HepG2 (cell line): ENCODE measurements at regions not wholly inside any gene's neighbourhood (a gene's known extent, or its start where the extent isn't known, plus 50 kb on each side); places are given as distances from the start of the nearest gene placed in this dataset.

Source experiments
- ATAC-seq: fragments of 200-7000 bp; cut with Tn5 transposase; 3 replicates; pipeline ENCODE4 v1.9.1; 2020; ENCODE audit warnings: mild to moderate bottlenecking, moderate library complexity
- BruUV-seq: library from RNA; stranded (reverse); fragments of 400-500 nt; replicated peaks from 2 replicates; lab custom pipeline; 2021; lab: Mats Ljungman, UMichigan
- CTCF ChIA-PET: fragments of 300-600 bp; formaldehyde crosslinking; extraction: SDS; loops from one replicate; lab custom pipeline; 2021; ENCODE audit warnings: low total read pairs, inconsistent platforms, low intra/inter-chr PET ratio; lab: Yijun Ruan, JAX
- POLR2A ChIA-PET: fragments of 350-600 bp; sonication (Branson Sonifier 250); formaldehyde crosslinking; loops from one replicate; lab custom pipeline; 2020; ENCODE audit warnings: antibody characterized with exemption, inconsistent platforms; lab: Yijun Ruan, JAX
- DNase-seq: peaks from one replicate; pipeline ENCODE4 v3.0.0-alpha.2; 2015; ENCODE audit warnings: low spot score
- FAIRE-seq: peaks from 3 replicates; lab custom pipeline; 2011; peaks lifted over from hg19 to GRCh38; lab: Jason Lieb, UNC
- H2AFZ ChIP-seq: one replicate; pipeline ENCODE4 v1.6.1; 2011; ENCODE audit warnings: low read length, inconsistent platforms
- H3K27ac ChIP-seq: fragments of 300-600 bp; 3 replicates; pipeline ENCODE4 v1.8.0; 2011; ENCODE audit warnings: mixed run types, mild to moderate bottlenecking, mixed read lengths, low read length, inconsistent platforms; ENCODE audit not compliant: insufficient read depth; ENCODE audit errors: extremely low read length
- H3K27me3 ChIP-seq, 2 experiments: fragments of 200-600 bp in 1 of 2; 2 replicates in 1 of 2; 3 replicates in 1 of 2; pipeline versions ENCODE4 v1.6.0 to v1.8.0; 2011; ENCODE audit warnings: low read length in 2 of 2, mild to moderate bottlenecking in 2 of 2, moderate library complexity in 2 of 2, inconsistent platforms in 1 of 2; ENCODE audit not compliant: insufficient read depth in 2 of 2, control insufficient read depth in 1 of 2
- H3K36me3 ChIP-seq, 2 experiments: fragments of 200-600 bp in 1 of 2; replicated peaks in 1 of 2; 2 replicates in 1 of 2; 3 replicates in 1 of 2; pipeline versions ENCODE4 v1.5.1 to v1.8.0; 2011; ENCODE audit warnings: low read length in 2 of 2, inconsistent platforms in 1 of 2; ENCODE audit not compliant: insufficient read depth in 2 of 2, control insufficient read depth in 1 of 2
- H3K4me1 ChIP-seq: 2 replicates; pipeline ENCODE4 v1.5.1; 2012; ENCODE audit warnings: low read length, inconsistent platforms; ENCODE audit not compliant: insufficient read depth
- H3K4me2 ChIP-seq: 2 replicates; pipeline ENCODE4 v1.6.0; 2011; ENCODE audit warnings: low read depth, low read length, inconsistent platforms
- H3K4me3 ChIP-seq, 3 experiments: fragments of 200-600 bp in 1 of 3; sonication (generic), shearing (Covaris generic) in 1 of 3; replicated peaks in 1 of 3; 2 replicates each; pipeline ENCODE4 v1.5.1; 2011 to 2016; ENCODE audit warnings: low read length in 3 of 3, inconsistent platforms in 2 of 3, low read depth in 2 of 3, mild to moderate bottlenecking in 2 of 3, control low read depth in 1 of 3, mixed read lengths in 1 of 3; ENCODE audit not compliant: insufficient read depth in 1 of 3
- H3K79me2 ChIP-seq: one replicate; pipeline ENCODE4 v1.6.1; 2011; ENCODE audit warnings: low read length, inconsistent platforms; ENCODE audit not compliant: insufficient read depth
- H3K9ac ChIP-seq: 2 replicates; pipeline ENCODE4 v1.6.0; 2011; ENCODE audit warnings: mild to moderate bottlenecking, low read depth, low read length, inconsistent platforms; ENCODE audit not compliant: insufficient read depth
- H3K9me3 ChIP-seq: 2 replicates; pipeline ENCODE4 v1.5.1; 2012; ENCODE audit warnings: mild to moderate bottlenecking, low read length
- H4K20me1 ChIP-seq: 2 replicates; pipeline ENCODE4 v1.6.0; 2011; ENCODE audit warnings: inconsistent platforms, mild to moderate bottlenecking, low read length, moderate library complexity; ENCODE audit not compliant: insufficient read depth
- ARID5B ChIP-seq: IDR thresholded peaks from 2 replicates; pipeline ENCODE4 v1.4.0; 2020; ENCODE audit warnings: mild to moderate bottlenecking, missing genetic modification reagents
- CBX1 ChIP-seq: IDR thresholded peaks from one replicate; pipeline ENCODE4 v1.6.1; 2016; ENCODE audit warnings: antibody characterized with exemption, low read depth
- KMT2A ChIP-seq: sonication (generic); formaldehyde crosslinking; IDR thresholded peaks from 2 replicates; pipeline ENCODE4 v1.4.0; 2020; ENCODE audit warnings: missing genetic modification reagents
- MLX ChIP-seq: IDR thresholded peaks from 2 replicates; pipeline ENCODE4 v1.6.1; 2016
- TAF15 ChIP-seq: fragments of 200-400 bp; formaldehyde crosslinking; IDR thresholded peaks from one replicate; pipeline ENCODE4 v1.6.1; 2018; ENCODE audit warnings: mild to moderate bottlenecking, low read depth, low read length; ENCODE audit not compliant: poor library complexity, severe bottlenecking
- TFAP4 ChIP-seq: sonication (generic); IDR thresholded peaks from 2 replicates; pipeline ENCODE4 v1.6.1; 2016; ENCODE audit warnings: low read depth, borderline replicate concordance
- TRIM22 ChIP-seq: fragments of 450-650 bp; IDR thresholded peaks from 2 replicates; pipeline ENCODE4 v1.6.1; 2017
- ZFP90 ChIP-seq: sonication (generic); formaldehyde crosslinking; IDR thresholded peaks from 2 replicates; pipeline ENCODE4 v1.8.0; 2022; ENCODE audit warnings: missing genetic modification reagents, mild to moderate bottlenecking, inconsistent platforms, borderline replicate concordance
- ZNF124 ChIP-seq: sonication (generic); formaldehyde crosslinking; IDR thresholded peaks from 2 replicates; pipeline ENCODE4 v1.4.0; 2020; ENCODE audit warnings: missing genetic modification reagents
- ZNF207 ChIP-seq: fragments of 450-650 bp; IDR thresholded peaks from 2 replicates; pipeline ENCODE4 v1.6.1; 2016; ENCODE audit warnings: antibody characterized with exemption, borderline replicate concordance
- ZNF558 ChIP-seq: sonication (generic); formaldehyde crosslinking; IDR thresholded peaks from 2 replicates; pipeline ENCODE4 v1.9.0; 2022; ENCODE audit warnings: mild to moderate bottlenecking, missing genetic modification reagents, borderline replicate concordance
- ZSCAN29 ChIP-seq: sonication (generic); formaldehyde crosslinking; conservative IDR thresholded peaks from 2 replicates; pipeline ENCODE4 v1.4.0; 2020; ENCODE audit warnings: mild to moderate bottlenecking, missing genetic modification reagents
- WGBS: methylation state at CpG from one replicate; pipeline ENCODE4 v1.1.6; 2017; ENCODE audit warnings: low lambda C conversion rate; 5-methylcytosine and 5-hydroxymethylcytosine counted together
- in situ Hi-C: cut with HindIII; loops from 2 replicates; pipeline ENCODE4 v1.10.0; 2017; ENCODE audit warnings: low pct_unique_long_range_greater_than_20kb; ENCODE audit not compliant: extremely low pct_ligation_motif_present
- intact Hi-C: fragments of 100-400 bp; cut with micrococcal nuclease; formaldehyde crosslinking; loops from one replicate; pipeline ENCODE4 v1.10.0; 2022; ENCODE audit not compliant: unreplicated experiment

- TF ChIP-seq ARID5B (CRISPR knock-in tag) (peak; percentile 73), ZFP90 (CRISPR knock-in tag) (peak; percentile 98), TFAP4 (peak; percentile 24; the same call in 1 of the 2 replicates)
These were observed 352.9 kb downstream of the FOXO1 start (continued) for GRCh38 chr13:40313269-40314200.

GRCh38 chr13:40315416-40316064 is 350.9 kb downstream of the FOXO1 start:
- CTCF ChIA-PET: no interaction called here
- ATAC-seq: no peak
- in situ Hi-C loops: no loop called here

More at GRCh38 chr13:40315416-40316064, 350.9 kb downstream of the FOXO1 start:
- 78% methylated on average over 10 of the region's 10 CpGs for WGBS
- Histone ChIP-seq H3K4me2 (no peak overlapping the region; the same call in 1 of the 2 replicates), H3K9me3 (no peaks in the 10 kb centered on the region), H3K4me1 (peaks cover 70% of the 10 kb centered on the region), H4K20me1 (no peaks in the 10 kb centered on the region), H2AFZ (no peak overlapping the region), H3K9ac (no peak overlapping the region), H3K36me3 (no peaks in the 10 kb centered on the region), H3K27ac (no peak overlapping the region), H3K27me3 (no peaks in the 10 kb centered on the region), H3K79me2 (no peaks in the 10 kb centered on the region), H3K4me3 (no peak overlapping the region)
- DNase-seq (no peak), FAIRE-seq (no peak)
- POLR2A ChIA-PET: interaction anchor here (2.5 kb wide), 1 partner anchor 21 kb away, joined by 8 read pairs; no protein-coding TSS in a partner anchor
- intact Hi-C loops: no loop called here
- TF ChIP-seq ZNF558 (CRISPR knock-in tag) (no peak), KMT2A (CRISPR knock-in tag) (no peak), TRIM22 (no peak), ZSCAN29 (CRISPR knock-in tag) (no peak), ZNF124 (CRISPR knock-in tag) (no peak), MLX (CRISPR knock-in tag) (no peak), TAF15 (no peak), ZNF207 (no peak), CBX1 (no peak)
- BruUV-seq: no TSS peak
